ENCODE measurements at regions not wholly inside any gene's neighbourhood (a gene's known extent, or its start where the extent isn't known, plus 50 kb on each side); places are given as distances from the start of the nearest gene placed in this dataset.
"Not testable (repeated sequence)": the region's sequence is repeated elsewhere in the genome, so short reads cannot be mapped to it uniquely, and the experiment has no call there.

DNA sequence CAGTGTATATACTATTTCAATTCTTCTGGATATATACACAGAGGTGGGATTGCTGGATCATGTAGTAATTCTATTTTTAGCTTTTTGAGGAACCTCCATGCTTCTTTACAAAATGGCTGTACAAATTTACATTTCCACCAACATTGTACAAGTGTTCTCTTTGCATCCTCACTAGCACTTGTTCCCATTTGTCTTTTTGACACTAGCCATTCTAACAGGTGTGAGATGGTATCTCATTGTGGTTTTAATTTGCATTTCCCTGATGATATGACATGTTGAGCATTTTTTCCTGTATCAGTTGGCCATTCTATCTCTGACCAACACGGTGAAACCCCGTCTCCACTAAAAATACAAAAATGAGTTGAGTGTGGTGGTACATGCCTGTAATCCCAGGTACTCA, 68.1 kb upstream of the PMEPA1 start:
- no peak for DNase-seq

DNA sequence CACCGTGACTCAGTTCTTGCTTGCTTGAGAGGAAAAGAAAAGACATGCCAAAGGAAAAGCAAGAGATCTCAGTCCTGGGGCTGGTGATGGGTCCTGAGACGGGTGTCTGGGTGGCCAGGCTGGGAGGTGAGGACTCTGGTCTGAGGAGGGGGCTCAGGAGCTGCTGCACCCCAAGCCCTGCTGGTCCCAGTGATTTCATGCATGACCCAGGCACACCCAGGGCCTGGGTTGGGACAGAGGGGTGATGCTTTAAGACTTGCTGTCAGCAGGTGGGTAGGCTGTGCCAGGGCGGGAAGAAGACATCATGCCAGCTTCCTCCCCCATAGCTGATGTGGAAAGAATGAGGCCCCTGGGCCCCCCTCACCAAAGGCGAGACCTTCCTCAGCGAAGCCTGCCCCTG, 65.1 kb upstream of the PMEPA1 start:
- no peak for DNase-seq

DNA sequence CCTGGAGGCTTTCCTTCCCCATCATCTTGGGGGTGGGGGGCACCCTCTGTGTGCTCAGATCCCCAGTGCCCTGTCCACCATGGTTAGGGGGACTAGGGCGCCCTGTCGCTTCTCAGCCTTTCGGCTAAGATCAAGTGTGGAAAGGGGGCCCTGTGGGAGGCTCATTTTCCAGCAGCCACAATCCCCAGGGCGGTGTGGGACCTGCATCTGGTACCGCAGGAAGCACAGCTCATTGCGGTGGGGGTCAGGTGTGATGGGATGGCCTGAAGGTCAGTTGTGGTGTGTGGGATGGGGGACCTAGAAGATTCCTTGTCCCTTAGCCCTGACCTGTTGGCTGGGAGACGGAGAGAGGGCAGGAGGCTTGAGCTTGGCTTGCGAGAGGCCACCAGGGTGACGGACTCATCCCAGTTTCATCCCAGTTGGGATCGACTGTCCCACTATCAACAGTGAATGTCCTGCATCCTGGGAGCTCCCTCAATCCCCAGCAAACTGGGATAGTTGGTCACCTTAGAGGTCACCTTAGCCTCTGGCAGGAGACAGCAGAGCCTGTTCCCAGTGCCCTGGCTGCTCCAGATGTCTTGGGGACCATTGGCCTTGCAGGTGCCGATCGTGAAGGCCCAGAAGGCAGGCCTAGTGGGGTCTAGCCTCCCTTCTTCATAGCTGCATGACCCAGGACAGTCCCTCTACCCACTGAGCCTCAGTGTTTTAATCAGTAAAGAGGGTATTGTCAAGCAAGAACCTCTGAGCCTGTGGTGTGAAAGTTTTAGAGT, 64.5 kb upstream of the PMEPA1 start:
- DNase-seq: no peak

DNA sequence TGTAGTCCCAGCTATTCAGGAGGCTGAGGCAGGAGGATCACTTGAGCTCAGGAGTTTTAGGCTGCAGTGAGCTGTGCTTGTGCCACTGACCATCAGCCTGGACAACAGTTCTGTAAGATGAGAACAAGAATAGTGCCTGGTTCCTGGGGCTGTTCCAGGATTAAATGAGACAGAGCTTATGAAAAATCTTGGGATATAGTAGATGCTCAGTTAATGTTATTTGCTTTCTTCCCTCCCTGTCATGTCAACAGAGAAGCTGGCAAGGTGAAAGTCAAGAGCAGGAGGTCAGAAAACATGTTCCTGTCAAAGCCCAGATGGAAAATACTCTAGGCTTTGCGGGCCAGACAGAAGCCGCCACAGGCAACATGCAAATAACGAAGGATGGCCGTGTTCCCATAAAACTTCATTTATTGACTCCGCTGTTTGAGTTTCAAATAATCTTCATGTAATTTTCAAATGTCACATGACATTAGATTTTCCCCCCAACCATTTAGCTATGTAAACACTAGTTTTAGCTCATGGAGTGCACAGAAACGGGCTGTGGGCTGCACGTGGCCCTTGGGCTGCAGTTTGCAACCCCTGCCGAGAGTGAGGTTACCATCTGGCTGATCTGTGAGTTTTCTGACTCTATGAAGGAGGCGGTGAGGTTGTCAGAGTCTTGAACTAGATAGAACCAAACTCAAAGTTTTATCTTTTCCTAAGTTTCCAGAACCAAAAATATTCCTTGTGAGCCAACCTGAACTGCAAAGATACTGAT, 63.4 kb upstream of the PMEPA1 start:
- no peak for DNase-seq

DNA sequence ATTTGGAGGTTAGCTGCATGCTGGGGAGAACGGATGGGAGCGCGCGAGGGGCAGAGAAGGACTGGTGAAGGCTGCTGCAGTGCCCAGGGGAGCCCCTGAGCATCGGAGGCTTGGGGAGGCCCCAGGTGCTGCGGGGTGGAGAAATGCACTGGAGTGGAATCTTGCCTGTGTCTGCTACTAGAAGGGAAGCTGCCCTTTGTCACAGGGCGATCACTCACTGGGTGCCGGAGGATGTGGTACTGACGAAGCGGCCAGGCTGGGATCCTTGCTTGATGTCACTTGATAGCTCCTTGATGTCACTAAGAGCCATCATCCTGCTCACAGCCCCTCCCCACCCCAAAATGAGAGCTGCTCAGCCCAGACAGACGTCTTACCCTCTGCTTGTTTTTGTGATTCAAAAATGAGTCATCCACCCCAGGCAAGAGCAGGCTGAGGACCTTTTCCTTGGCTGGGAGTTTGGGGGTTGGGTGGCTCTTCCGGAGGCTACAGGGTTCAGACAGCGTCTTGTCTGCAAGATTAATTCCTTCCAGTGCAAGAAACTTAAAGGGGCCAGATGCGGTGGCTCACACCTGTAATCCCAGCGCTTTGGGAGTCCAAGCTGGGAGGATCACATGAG, 62.6 kb upstream of the PMEPA1 start:
- DNase-seq: peak; percentile 26

DNA sequence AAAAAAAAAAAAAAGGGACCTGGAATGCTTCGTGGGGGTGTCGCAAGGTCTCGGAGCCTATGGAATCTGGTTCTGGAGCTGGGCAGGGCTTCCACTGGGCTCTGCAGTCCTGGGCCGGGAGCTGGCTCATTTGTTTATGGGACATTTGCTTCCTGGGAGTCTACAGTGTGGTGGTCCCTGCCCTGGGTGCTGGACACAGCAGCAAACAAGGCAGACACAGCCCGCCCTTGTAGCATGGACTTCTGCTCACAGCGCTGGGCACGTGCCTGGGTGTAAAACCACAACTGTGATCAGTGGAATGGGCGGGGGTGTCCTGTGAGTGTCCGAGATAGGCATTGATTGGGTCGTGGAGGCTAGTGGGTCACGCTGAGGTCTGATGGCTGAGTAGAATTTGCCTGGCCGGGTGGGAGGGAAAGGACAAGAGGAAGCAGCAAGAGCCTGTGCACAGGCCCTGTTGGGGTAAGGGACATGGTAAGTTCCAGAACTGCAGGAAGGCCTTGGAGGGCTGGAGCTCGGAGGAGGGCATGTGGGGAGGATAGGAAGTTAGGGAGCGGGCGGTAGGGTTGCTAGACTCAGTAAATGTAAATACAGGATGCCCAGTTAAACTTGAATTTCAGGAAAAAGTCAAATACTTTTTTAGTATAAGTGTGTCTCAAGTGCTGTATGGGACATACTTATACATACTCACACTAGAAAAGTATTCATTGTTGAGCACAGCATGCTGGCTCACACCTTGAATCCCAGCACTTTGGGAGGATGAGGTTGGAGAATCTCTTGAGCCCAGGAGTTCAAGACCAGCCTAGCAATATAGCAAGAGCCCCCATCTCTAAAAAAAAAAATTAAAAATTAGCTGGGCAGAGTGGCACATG, 61.3 kb upstream of the PMEPA1 start:
- DNase-seq: no peak

DNA sequence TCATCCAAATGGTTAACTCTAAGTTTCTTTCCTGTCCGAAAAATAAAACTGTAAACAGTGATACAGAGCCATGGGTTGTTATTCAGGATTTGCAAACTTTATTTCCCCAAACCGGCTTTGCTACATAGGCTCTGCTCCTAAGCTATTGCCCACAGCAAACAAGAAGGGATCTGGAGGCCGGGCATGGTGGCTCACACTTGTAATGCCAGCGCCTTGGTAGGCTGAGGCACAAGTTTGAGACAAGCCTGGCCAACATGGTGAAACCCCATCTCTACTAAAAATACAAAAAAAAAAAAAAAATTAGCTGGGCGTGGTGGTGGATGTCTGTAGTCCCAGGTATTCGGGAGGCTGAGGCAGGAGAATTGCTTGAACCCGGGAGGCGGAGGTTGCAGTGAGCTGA, 60.6 kb upstream of the PMEPA1 start:
- DNase-seq: not testable (repeated sequence)

DNA sequence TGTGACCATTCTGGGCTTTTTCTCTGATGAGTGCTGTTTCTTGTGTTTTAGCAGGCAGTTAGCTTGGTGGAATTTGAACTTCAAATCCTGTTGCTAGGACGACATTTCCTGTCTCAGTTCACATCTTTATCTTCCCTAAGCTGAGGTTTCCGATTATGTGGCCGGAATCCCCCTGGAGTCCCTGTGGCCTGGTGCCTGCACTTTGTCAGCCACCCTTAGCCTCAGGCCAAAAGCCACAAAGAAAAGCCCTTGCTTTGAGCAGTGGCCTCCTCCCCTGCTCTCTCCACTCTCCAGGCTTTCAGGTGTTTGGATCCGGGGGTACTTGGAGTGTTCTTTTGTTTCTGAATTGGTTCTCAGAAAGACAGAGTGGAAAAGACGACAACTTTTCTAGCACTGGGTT, 59.9 kb upstream of the PMEPA1 start:
- DNase-seq: no peak

DNA sequence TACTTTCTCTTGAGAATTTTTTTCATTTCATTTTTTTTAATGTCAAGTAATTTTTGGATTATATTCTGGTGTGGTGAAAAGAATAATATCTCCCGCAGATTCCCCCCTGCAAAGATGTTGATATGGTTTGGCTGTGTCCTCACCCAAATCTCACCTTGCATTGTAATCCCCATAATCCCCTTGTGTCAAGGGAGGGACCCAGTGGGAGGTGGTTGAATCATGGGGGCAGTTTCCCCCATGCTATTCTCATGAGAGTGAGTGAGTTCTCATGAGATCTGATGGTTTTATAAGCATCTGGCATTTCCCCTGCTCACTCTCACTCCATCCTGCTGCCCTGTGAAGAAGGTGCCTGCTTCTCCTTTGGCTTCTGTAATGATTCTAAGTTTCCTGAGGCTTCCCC, 58.7 kb upstream of the PMEPA1 start:
- peak; percentile 76 for DNase-seq

DNA sequence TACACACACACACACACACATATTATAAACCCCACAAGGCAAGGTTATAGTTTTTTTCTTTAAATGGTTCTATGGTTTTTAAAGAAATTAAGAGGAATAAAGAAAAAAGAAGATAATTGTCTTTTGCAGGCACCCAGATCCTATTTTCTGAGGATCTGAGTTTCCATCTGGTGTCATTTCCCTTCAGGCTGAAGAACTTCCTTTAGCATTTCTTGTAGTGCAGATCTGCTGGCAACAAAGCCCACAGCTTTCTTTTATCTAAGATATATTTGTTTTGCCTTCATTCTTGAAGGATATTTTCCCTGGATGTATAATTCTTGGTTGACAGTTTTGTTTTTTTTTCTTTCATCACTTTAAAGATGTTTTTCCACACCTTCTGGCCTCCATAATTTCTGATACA, 57.6 kb upstream of the PMEPA1 start:
- no peak for DNase-seq

DNA sequence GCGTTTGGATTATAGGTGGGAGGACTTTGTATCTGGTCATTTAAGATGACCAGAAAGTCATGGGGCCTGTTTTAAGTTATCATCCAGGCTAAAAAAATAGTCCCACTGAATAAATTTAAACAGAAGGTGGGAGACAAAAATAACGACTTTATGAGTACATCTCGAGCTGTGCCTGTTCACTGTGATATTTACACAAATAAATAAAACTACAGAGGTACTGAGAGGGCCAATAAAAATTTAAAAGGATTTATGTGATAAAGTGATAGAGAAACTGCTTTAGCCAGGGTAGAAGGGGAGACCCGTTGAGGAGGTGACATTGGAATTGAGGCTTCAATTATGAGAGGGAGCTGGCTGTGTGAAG, 53.4 kb upstream of the PMEPA1 start:
- DNase-seq: no peak

DNA sequence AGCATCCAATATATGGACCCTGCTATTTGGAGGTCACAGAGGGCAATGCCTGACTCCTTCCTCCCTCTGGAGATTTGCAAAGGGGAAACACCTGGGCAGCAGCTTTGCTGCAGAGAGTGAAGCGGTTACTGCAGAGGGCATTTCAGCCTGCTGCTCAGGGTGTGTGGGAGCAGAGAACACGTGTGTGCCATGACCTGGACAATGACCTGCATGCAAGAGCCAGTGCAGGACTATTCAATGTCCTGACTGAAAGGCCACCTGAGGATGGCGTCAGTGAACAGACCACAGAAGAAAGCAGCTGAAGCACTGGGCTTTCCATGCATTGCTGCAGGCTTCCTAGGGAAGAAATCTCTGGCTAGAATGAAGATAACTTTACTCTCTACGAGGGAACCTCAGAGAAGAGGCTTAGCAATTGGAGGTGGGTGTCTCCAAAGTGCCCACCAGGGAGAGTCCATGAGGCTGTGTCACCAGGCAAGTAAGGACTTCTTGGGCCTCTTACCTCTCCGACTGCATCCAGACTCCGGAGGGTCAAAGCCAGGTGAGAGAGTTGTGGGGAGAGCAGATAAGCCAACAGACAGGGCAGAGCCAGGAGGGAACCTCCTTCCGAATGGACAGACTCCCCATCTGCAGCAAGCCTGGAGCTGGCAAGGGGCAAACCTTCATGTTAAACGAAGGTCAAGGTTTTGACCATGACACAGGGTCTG, 52.9 kb upstream of the PMEPA1 start:
- no peak for DNase-seq

DNA sequence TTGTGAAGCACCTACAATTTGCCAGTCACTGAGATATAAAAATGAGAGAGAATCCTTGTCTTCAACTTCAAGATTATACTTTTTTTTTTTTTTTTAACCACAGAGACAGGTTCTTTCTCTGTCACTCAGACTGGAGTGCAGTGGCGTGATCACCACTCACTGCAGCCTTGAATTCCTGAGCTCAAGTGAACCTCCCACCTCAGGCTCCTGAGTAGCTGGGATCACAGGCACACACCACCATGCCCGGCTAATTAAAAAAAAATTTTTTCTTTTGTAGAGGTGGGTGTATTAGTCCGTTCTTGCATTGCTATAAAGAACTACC, 51.6 kb upstream of the PMEPA1 start:
- no peak for DNase-seq

DNA sequence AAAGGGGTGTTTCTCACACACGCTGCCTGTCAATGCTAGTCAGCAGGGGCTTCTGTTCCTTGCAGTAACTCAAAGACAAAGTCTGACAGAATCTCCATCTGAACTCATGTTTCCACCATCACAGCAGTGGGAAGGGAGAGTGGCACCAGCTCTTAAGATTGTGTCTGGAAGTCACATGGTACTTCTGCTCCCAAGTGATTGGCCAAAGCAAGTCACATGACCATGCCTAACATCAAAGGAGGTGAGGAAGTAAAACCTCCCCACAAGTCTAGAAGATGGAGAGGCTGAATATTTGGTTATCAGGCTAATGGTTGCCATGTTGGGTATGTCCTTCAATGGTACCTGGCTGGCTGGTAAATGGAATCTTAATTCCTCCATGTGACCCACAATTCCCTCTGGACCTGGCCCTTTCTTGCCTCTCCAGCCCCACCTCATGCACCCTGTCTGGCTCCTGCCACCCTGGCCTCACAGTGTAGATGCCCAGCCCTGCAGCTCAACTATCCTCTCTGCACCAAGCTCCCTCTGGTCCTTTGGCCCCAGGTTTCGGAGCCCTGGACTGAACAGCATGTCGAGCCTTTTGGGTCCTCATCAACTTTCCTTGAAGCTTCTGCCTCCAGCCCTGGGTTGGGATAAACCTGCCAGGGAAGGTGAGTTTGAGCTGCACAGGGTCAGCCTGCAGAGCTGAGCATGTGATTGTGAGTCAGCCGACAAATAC, 51.0 kb upstream of the PMEPA1 start:
- no peak for DNase-seq

DNA sequence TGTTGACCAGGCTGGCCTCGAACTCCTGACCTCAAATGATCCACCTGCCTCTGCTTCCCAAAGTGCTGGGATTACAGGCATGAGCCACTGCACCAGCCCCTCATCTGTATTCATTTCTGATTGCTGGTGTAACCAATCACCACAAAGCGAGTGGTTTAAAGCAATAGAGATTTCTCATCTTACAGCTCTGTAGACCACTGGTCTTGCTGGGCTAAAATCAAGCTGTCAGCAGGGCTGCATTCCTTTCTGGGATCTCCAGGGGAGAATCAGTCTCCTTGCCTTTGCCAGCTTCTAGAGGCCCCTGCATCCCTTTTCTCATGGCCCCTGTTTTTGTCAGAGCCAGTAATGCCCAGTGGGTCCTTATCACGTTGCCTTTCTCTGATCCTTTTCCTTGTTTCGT, 49.9 kb upstream of the PMEPA1 start:
- no peak for DNase-seq
